Endothelial cell of umbilical vein (primary cell): ENCODE measurements at regions not wholly inside any gene's neighbourhood (a gene's known extent, or its start where the extent isn't known, plus 50 kb on each side); places are given as distances from the start of the nearest gene placed in this dataset.
"Not testable (repeated sequence)": the region's sequence is repeated elsewhere in the genome, so short reads cannot be mapped to it uniquely, and the experiment has no call there.

Source experiments
- BruUV-seq: library from RNA; stranded (reverse); fragments of 400-500 nt; replicated peaks from 2 replicates; lab custom pipeline; 2021; lab: Mats Ljungman, UMichigan
- CTCF ChIA-PET: fragments of 300-600, 350-600 bp; sonication (Branson Sonifier 250); formaldehyde crosslinking; loops from one replicate; lab custom pipeline; 2021; ENCODE audit warnings: antibody characterized with exemption, inconsistent platforms; lab: Charles Lee
- POLR2A ChIA-PET: fragments of 300-600, 350-600 bp; sonication (Branson Sonifier 250); formaldehyde crosslinking; loops from one replicate; lab custom pipeline; 2021; ENCODE audit warnings: antibody characterized with exemption, inconsistent platforms; lab: Charles Lee
- DNase-seq: peaks from one replicate; pipeline ENCODE4 v3.0.0-alpha.2; 2011; ENCODE audit warnings: low read depth, low spot score
- FAIRE-seq: peaks from 2 replicates; lab custom pipeline; 2011; peaks lifted over from hg19 to GRCh38; lab: Jason Lieb, UNC
- H2AFZ ChIP-seq: 2 replicates; pipeline ENCODE4 v1.6.0; 2012; ENCODE audit warnings: low read depth, low read length, control low read depth, inconsistent platforms
- H3K27ac ChIP-seq: 2 replicates; pipeline ENCODE4 v1.5.1; 2011; ENCODE audit warnings: low read depth, mild to moderate bottlenecking, control low read depth, low read length, moderate library complexity; ENCODE audit not compliant: insufficient read depth
- H3K27me3 ChIP-seq, 2 experiments: 2 replicates each; pipeline versions ENCODE4 v1.6.0 to v1.6.1; 2011; ENCODE audit warnings: low read length in 2 of 2, mixed read lengths in 1 of 2; ENCODE audit not compliant: control insufficient read depth in 2 of 2, insufficient read depth in 2 of 2
- H3K36me3 ChIP-seq, 2 experiments: 2 replicates in 1 of 2; 3 replicates in 1 of 2; pipeline ENCODE4 v1.5.1; 2011; ENCODE audit warnings: low read length in 2 of 2, mild to moderate bottlenecking in 1 of 2, moderate library complexity in 1 of 2; ENCODE audit not compliant: control insufficient read depth in 2 of 2, insufficient read depth in 2 of 2; ENCODE audit errors: extremely low read depth in 1 of 2
- H3K4me1 ChIP-seq: 3 replicates; pipeline ENCODE4 v1.5.1; 2011; ENCODE audit warnings: mild to moderate bottlenecking, low read length; ENCODE audit not compliant: control insufficient read depth, insufficient read depth; ENCODE audit errors: extremely low read depth
- H3K4me2 ChIP-seq: 2 replicates; pipeline ENCODE4 v1.6.1; 2011; ENCODE audit warnings: low read length, control low read depth, mixed read lengths; ENCODE audit not compliant: insufficient read depth
- H3K4me3 ChIP-seq, 3 experiments: fragments of 200-600 bp in 1 of 3; sonication (generic), shearing (Covaris generic) in 1 of 3; replicated peaks in 1 of 3; 2 replicates each; pipeline ENCODE4 v1.5.1; 2011 to 2016; ENCODE audit warnings: control low read depth in 3 of 3, low read length in 3 of 3, mild to moderate bottlenecking in 2 of 3, inconsistent platforms in 1 of 3, low read depth in 1 of 3, moderate library complexity in 1 of 3; ENCODE audit not compliant: insufficient read depth in 1 of 3
- H3K79me2 ChIP-seq: 2 replicates; pipeline ENCODE4 v1.6.0; 2012; ENCODE audit warnings: low read length, inconsistent platforms; ENCODE audit not compliant: control insufficient read depth, insufficient read depth
- H3K9ac ChIP-seq: replicated peaks from 2 replicates; pipeline ENCODE3; 2011; ENCODE audit warnings: low read length, control low read depth; ENCODE audit not compliant: insufficient read depth; ENCODE audit errors: extremely low read depth
- H3K9me1 ChIP-seq: replicated peaks from 3 replicates; pipeline ENCODE4 v1.6.0; 2011; ENCODE audit warnings: mild to moderate bottlenecking, low read length; ENCODE audit not compliant: control insufficient read depth, insufficient read depth; ENCODE audit errors: extremely low read depth
- H3K9me3 ChIP-seq: replicated peaks from 2 replicates; pipeline ENCODE4 v1.5.1; 2012; ENCODE audit warnings: low read length, inconsistent platforms; ENCODE audit not compliant: control insufficient read depth, insufficient read depth
- H4K20me1 ChIP-seq: replicated peaks from 2 replicates; pipeline ENCODE3; 2011; ENCODE audit warnings: mild to moderate bottlenecking, low read length; ENCODE audit not compliant: control insufficient read depth, insufficient read depth; ENCODE audit errors: extremely low read depth
- EZH2 ChIP-seq: IDR thresholded peaks from 2 replicates; pipeline ENCODE4 v1.6.1; 2012; ENCODE audit warnings: borderline replicate concordance, low read depth, mild to moderate bottlenecking, moderate library complexity, low read length, inconsistent platforms; ENCODE audit not compliant: severe bottlenecking
- GATA2 ChIP-seq: IDR thresholded peaks from 2 replicates; pipeline ENCODE4 v1.7.0; 2011; ENCODE audit warnings: low read depth, mild to moderate bottlenecking, moderate library complexity, mixed read lengths, low read length; ENCODE audit not compliant: insufficient read length, insufficient read depth
- JUN ChIP-seq: IDR thresholded peaks from 2 replicates; pipeline ENCODE4 v1.6.1; 2011; ENCODE audit warnings: borderline replicate concordance, low read depth; ENCODE audit not compliant: insufficient read length, insufficient read depth
- POLR2AphosphoS5 ChIP-seq: IDR thresholded peaks from 2 replicates; pipeline ENCODE4 v1.6.1; 2012; ENCODE audit warnings: low read depth, mild to moderate bottlenecking, control low read depth, low read length, moderate library complexity; ENCODE audit not compliant: insufficient read depth
- dilution Hi-C: fragments of 300-500 bp; cut with MboI; formaldehyde crosslinking; loops from one replicate; pipeline ENCODE4 v1.15.0; 2019; ENCODE audit warnings: low sequenced_read_pairs; ENCODE audit not compliant: extremely low pct_ligation_motif_present
- intact Hi-C: fragments of 100-400 bp; cut with micrococcal nuclease; formaldehyde crosslinking; loops from one replicate; pipeline ENCODE4 v1.10.0; 2022

GRCh38 chr2:63738019-63738418, 103.7 kb upstream of the UGP2 start:
- Histone ChIP-seq H3K4me2 (no peak overlapping the region), H2AFZ (no peak overlapping the region), H3K36me3 (no peaks in the 10 kb centered on the region), H3K9me1 (no peaks in the 10 kb centered on the region), H3K79me2 (no peaks in the 10 kb centered on the region), H3K27ac (no peak overlapping the region), H3K27me3 (no peaks in the 10 kb centered on the region), H3K4me3 (no peak overlapping the region), H3K4me1 (peaks cover 51% of the 10 kb centered on the region), H3K9ac (no peak overlapping the region), H4K20me1 (no peaks in the 10 kb centered on the region), H3K9me3 (no peaks in the 10 kb centered on the region)
- no peak for TF ChIP-seq GATA2
- TF ChIP-seq EZH2: no peak
- no peak for TF ChIP-seq JUN
- no peak for TF ChIP-seq POLR2AphosphoS5
- no TSS peak for BruUV-seq
- FAIRE-seq (no peak), DNase-seq (no peak)
- ChIA-PET CTCF (no interaction called here), POLR2A (no interaction called here)
- intact Hi-C loops: loop anchor here (5.0 kb wide), 1 partner anchor 54 kb away; no protein-coding TSS in a partner anchor
- dilution Hi-C loops: no loop called here

DNA sequence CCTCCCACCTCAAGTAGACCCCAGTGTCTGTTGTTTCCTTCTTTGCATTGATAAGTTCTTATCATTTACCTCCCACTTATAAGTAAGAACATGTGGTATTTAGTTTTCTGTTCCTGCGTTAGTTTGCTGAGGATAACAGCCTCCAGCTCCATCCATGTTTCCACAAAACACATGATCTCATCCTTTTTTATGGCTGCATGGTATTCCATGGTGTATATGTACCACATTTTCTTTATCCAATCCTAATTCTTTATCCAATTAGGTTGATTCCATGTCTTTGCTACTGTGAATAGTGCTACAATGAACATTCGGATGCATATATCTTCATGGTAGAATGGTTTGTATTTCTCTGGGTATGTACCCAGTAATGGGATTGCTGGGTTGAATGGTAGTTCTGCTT, 102.5 kb upstream of the UGP2 start:
- intact Hi-C loops: loop anchor here (5.0 kb wide), 1 partner anchor 53 kb away; no protein-coding TSS in a partner anchor
- POLR2A ChIA-PET, H3K9ac ChIP-seq, H3K36me3 ChIP-seq, FAIRE-seq, dilution Hi-C loops, BruUV-seq, DNase-seq, H3K9me1 ChIP-seq, H3K9me3 ChIP-seq, H3K27ac ChIP-seq, CTCF ChIA-PET, H2AFZ ChIP-seq, H3K4me2 ChIP-seq, H3K4me3 ChIP-seq, H4K20me1 ChIP-seq, H3K27me3 ChIP-seq, H3K79me2 ChIP-seq: not testable (repeated sequence)
- H3K4me1 ChIP-seq: peaks cover 51% of the 10 kb centered on the region
